ENCODE measurements at regions not wholly inside any gene's neighbourhood (a gene's known extent, or its start where the extent isn't known, plus 50 kb on each side); places are given as distances from the start of the nearest gene placed in this dataset.

DNA sequence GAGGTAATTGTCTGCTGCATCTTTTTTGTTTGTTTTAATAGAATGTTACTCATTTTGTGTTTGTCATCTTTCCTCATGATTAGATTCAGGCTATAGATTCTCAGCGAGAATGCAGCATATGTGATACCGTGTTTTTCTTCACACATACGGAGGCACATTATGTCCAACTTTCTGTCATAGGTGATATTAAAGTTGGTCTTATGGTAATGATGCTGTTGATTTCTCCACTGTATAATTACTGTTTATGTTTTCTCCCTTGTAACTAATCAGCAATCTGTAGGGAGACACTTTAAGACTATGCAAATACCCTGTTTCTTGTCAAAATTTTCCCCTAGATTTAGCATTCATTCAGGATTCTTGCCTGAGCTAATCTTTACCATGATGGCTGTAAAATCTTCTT is 87.6 kb downstream of the CLDN1 start:
- 96 to 97% methylated on average over 3 of the region's 3 CpGs for WGBS, 2 donors
- Histone ChIP-seq H3K4me1 (peaks cover 0 to 5% of the 10 kb centered on the region in 2 donors), H3K36me3 (no peaks in the 10 kb centered on the region), H3K27ac (no peak overlapping the region), H3K4me3 (replicated peaks in 1 of 3) (no peak overlapping the region), H3K27me3 (no peaks in the 10 kb centered on the region), H3K9me3 (no peaks in the 10 kb centered on the region)
- DNase-seq: no peak
- TF ChIP-seq, protein P1, sequence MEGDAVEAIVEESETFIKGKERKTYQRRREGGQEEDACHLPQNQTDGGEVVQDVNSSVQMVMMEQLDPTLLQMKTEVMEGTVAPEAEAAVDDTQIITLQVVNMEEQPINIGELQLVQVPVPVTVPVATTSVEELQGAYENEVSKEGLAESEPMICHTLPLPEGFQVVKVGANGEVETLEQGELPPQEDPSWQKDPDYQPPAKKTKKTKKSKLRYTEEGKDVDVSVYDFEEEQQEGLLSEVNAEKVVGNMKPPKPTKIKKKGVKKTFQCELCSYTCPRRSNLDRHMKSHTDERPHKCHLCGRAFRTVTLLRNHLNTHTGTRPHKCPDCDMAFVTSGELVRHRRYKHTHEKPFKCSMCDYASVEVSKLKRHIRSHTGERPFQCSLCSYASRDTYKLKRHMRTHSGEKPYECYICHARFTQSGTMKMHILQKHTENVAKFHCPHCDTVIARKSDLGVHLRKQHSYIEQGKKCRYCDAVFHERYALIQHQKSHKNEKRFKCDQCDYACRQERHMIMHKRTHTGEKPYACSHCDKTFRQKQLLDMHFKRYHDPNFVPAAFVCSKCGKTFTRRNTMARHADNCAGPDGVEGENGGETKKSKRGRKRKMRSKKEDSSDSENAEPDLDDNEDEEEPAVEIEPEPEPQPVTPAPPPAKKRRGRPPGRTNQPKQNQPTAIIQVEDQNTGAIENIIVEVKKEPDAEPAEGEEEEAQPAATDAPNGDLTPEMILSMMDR (IDR thresholded peaks at IDR 0.05): no peak
- TF ChIP-seq POLR2A (IDR thresholded peaks at IDR 0.05): no peak
- intact Hi-C loops (cut with DNase I): loop anchor here (5.0 kb wide), 1 partner anchor 173 kb away; no protein-coding TSS in a partner anchor

DNA sequence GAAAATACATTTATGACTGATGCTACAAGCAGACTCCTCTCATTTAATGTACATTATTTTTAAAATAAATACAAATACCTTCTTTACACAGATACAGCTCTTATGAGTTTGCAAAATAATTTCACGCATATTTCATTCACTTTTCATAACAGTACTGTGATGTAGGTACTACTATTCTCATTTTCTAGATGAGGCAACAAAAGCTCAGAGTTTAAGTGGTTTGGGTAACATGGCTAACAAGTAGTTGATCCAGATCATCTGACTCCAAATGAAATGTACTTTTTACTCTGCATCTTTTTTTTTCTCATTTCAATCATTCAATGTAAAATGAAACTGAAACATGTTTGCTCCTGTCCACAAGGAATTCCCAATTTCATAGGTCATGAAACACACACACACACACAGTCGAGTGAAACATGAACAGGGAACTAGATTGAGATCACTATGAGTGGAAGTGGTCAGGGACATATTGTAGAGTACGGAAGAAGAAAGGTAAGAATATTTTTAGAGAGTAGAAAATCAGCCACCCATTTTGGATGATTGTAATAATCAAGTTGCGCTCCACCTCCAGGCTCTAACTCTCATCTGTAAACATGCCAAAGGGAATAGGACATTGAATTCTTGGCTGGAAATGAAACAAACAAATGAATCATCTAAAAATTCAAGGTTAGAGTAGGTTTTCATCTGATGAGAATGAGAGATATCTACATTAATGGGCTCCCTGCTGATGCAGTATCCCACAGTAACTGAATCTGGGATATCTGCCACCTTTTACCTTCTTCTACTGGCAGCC is 92.4 kb downstream of the CLDN1 start:
- intact Hi-C loops (cut with DNase I): loop anchor here (5.0 kb wide), 1 partner anchor 192 kb away; no protein-coding TSS in a partner anchor
- no peaks in the 10 kb centered on the region for H3K27me3 ChIP-seq
- H3K27ac ChIP-seq: no peak overlapping the region
- no peak for TF ChIP-seq POLR2A (IDR thresholded peaks at IDR 0.05)
- TF ChIP-seq, protein P1 (IDR thresholded peaks at IDR 0.05): no peak
- DNase-seq: no peak
- no peaks in the 10 kb centered on the region for H3K9me3 ChIP-seq
- no peaks in the 10 kb centered on the region for H3K36me3 ChIP-seq
- WGBS, 2 donors: 76 to 91% methylated on average over 4 of the region's 4 CpGs
- no peak overlapping the region for H3K4me3 ChIP-seq (replicated peaks in 1 of 3)
- H3K4me1 ChIP-seq: peaks cover 0 to 5% of the 10 kb centered on the region in 2 donors

DNA sequence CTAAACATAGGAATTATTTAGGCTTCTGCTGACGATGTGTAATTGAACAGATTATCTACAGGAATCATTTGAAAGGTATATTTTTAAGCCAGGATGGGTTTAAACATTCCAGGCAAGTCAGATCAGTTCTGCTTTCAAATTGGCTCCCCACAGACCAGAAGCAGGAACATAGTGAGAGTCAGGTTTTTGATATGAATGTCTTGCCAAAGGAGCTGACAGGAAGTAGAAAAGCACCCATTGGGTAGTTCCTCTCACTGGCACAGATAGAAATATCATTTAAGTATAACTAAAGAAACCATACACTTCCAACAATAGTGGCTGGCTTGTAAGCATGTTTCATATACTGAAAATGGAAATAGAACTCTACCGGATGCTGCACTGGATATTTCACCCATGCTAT is 95.2 kb downstream of the CLDN1 start:
- H3K9me3 ChIP-seq: no peaks in the 10 kb centered on the region
- 84 to 95% methylated on average over 2 of the region's 2 CpGs for WGBS, 2 donors
- no peaks in the 10 kb centered on the region for H3K36me3 ChIP-seq
- H3K4me1 ChIP-seq: peaks cover 0 to 2% of the 10 kb centered on the region in 2 donors
- no peak overlapping the region for H3K27ac ChIP-seq
- TF ChIP-seq, protein P1 (IDR thresholded peaks at IDR 0.05): no peak
- TF ChIP-seq POLR2A (IDR thresholded peaks at IDR 0.05): no peak
- no peaks in the 10 kb centered on the region for H3K27me3 ChIP-seq
- DNase-seq: no peak
- H3K4me3 ChIP-seq (replicated peaks in 1 of 3): no peak overlapping the region
- intact Hi-C loops (cut with DNase I): loop anchor here (5.0 kb wide), 1 partner anchor 195 kb away; no protein-coding TSS in a partner anchor

DNA sequence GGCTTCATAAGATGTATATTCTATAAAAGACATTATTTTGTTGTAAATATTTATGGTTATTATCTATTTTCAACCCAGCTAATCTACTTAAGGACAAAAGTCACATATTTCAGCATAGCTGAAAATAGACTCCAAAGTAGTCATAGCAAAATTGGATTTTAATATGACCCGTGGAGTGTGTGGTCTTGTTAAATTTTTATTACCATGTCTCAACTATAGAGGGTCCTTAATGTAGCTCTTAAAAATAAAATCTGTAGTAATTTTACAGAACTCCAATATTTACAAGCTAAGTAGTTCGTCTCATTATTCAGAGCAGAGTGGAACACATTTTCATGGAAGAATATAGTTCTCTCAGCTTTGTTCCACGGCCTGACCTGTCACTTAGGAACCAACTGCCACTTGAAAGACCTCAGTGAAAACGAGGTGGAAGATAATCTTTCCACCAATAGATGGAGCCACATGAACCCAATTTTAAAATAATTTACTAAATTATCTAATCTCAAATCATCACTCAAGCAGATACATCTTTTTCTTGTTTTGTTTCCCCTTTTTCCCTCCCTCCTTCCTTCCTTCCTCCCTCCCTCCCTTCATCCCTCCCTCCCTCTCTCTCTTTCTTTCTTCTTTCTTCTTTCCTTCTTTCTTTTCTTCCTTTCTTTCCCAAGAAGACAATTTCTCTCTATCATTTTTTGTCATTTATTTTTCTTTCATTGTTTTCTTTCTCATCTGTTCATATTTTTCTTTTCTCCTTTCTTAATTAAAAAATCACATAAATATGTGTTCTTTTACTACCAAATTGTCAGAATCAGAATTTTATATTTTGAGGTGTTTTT is 97.2 kb downstream of the CLDN1 start:
- H3K27me3 ChIP-seq: no peaks in the 10 kb centered on the region
- no peaks in the 10 kb centered on the region for H3K9me3 ChIP-seq
- intact Hi-C loops (cut with DNase I): loop anchor here (5.0 kb wide), 1 partner anchor 197 kb away; no protein-coding TSS in a partner anchor
- H3K36me3 ChIP-seq: no peaks in the 10 kb centered on the region
- DNase-seq: peak; percentile 11 to 17
- TF ChIP-seq, protein P1 (IDR thresholded peaks at IDR 0.05): peak in 5 of 6 experiments; percentile 6 to 85 (median 56)
- TF ChIP-seq POLR2A (IDR thresholded peaks at IDR 0.05): no peak
- H3K27ac ChIP-seq: no peak overlapping the region
- whole genome bisulfite sequencing, 2 donors: 26 to 34% methylated on average over 4 of the region's 4 CpGs
- H3K4me1 ChIP-seq: no peaks in the 10 kb centered on the region
- no peak overlapping the region for H3K4me3 ChIP-seq (replicated peaks in 1 of 3)
